ENCODE measurements at regions not wholly inside any gene's neighbourhood (a gene's known extent, or its start where the extent isn't known, plus 50 kb on each side); places are given as distances from the start of the nearest gene placed in this dataset.

- no peak for TF ChIP-seq FOXA1 (IDR thresholded peaks at IDR 0.05)
- TF ChIP-seq PKNOX1 (IDR thresholded peaks at IDR 0.05): no peak
- no peak for TF ChIP-seq ZNF384 (IDR thresholded peaks at IDR 0.05)
- no peak for TF ChIP-seq TARDBP (IDR thresholded peaks at IDR 0.05)
- TF ChIP-seq FOXK2 (IDR thresholded peaks at IDR 0.05): no peak
Observed at GRCh38 chr3:145450018-145450682, 710.8 kb downstream of the PLOD2 start.
